Skin epidermis (tissue), 12 donors: ENCODE measurements at regions not wholly inside any gene's neighbourhood (a gene's known extent, or its start where the extent isn't known, plus 50 kb on each side); places are given as distances from the start of the nearest gene placed in this dataset.

Source experiments
- H3K27ac ChIP-seq, 21 experiments: fragments of 200-600 bp; sonication (generic) in 11 of 21; one replicate each; pipeline ENCODE4 v1.5.0; 2020; ENCODE audit warnings: mild to moderate bottlenecking in 3 of 21, inconsistent platforms in 2 of 21, moderate library complexity in 2 of 21
- H3K4me3 ChIP-seq, 7 experiments: fragments of 200-600 bp; sonication (generic) in 2 of 7; one replicate each; pipeline ENCODE4 v1.5.0; 2020; ENCODE audit warnings: inconsistent platforms in 2 of 7, mild to moderate bottlenecking in 2 of 7, moderate library complexity in 1 of 7

- H3K27ac ChIP-seq: peak overlapping the region in 6 of 21 experiments; percentile 3 to 58 (median 40)
Measured at GRCh38 chr16:79651363-79651762, 50.8 kb upstream of the MAF start.

More at GRCh38 chr16:79651363-79651762, 50.8 kb upstream of the MAF start:
- no peak overlapping the region for H3K4me3 ChIP-seq
